GM19025 (cell line): ENCODE measurements at regions not wholly inside any gene's neighbourhood (a gene's known extent, or its start where the extent isn't known, plus 50 kb on each side); places are given as distances from the start of the nearest gene placed in this dataset.
"Not testable (repeated sequence)": the region's sequence is repeated elsewhere in the genome, so short reads cannot be mapped to it uniquely, and the experiment has no call there.

Source experiments
- ATAC-seq: cut with Tn5 transposase; IDR thresholded peaks from one replicate; pipeline ENCODE4 v1.9.1; 2021; ENCODE audit warnings: mild to moderate bottlenecking, low read depth, moderate library complexity; ENCODE audit not compliant: unreplicated experiment

DNA sequence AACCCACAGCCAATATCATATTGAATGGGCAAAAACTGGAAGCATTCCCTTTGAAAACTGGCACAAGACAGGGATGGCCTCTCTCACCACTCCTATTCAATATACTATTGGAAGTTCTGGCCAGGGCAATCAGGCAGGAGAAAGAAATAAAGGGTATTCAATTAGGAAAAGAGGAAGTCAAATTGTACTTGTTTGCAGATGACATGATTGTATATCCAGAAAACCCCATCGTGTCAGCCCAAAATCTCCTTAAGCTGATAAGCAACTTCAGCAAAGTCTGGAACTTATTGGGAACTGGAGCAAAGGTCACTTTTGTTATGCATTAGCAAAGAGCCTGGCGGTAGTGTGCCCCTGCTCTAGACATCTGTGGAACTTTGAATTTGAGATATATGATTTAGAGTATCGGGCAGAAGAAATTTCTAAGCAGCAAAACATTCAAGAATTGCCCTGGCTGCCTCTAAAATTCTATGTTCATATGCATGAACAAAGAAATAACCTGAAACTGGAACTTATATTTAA is 53.4 kb upstream of the PSMA1 start:
- not testable (repeated sequence) for ATAC-seq

DNA sequence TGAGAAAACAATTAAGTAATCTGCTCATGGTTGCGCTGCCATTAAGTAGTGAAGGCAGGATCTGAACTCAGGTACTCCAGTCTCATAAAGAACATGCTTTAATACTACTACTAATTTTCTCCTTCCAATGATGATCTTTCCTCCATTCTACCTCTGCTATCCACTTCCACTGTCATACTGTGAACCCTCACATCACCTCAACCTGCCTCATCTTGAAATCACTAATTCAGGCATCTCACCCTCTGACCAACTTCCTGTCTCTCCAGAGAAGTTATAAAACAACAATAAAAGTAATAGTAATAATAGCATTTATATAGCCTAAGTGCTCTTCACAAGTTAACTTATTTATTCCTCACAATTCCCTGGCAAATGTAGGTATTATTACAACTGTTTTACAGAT is 57.1 kb upstream of the PSMA1 start:
- no peak for ATAC-seq

DNA sequence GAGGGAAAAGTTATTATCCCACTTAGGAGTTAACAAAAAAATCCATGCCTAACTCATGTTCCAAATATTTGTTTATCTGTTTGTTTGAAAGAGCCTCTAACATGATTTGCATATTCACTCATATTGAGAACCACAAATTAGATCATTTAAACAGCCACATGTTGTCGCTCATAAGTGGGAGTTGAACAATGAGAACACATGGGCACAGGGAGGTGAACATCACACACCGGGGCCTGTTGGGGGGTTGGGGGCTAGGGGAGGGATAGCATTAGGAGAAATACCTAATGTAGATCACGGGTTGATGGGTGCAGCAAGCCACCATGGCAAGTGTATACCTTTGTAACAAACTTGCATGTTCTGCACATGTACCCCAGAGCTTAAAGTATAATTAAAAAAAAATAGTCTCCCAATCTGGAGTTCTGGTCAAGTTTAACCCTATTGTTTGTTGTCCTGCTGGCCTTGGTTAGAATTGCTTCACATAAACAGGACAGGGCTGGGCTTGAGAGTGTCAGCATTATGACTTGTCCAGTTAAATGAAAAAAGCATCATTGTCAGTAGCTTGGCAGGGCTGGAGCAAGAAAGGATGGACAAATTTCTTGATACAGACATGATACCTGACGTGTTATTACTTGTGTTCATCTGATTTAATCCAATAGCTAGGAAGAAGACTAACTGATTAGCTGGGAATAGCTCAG is 57.8 kb upstream of the PSMA1 start:
- no peak for ATAC-seq

DNA sequence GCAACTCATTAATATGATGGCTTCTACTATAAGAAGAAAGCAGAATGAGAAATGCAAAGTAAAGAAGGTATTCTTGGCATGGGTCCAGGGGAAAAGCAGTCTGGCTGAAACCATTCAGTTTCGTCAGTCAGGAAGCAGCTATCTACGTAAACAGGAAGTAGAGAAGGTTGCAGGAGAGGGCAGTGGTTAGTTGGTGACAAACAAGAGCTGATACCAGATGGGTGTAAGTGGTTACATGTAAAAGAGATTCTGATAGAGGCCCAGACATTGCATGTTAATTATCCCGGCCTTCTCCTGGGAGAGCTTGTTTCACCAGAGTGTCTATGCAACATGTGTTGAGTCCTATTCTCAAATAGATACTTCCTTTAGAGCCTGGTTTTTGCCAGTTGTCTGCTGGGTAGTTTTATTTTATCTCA is 58.4 kb upstream of the PSMA1 start:
- peak; percentile 98 for ATAC-seq

DNA sequence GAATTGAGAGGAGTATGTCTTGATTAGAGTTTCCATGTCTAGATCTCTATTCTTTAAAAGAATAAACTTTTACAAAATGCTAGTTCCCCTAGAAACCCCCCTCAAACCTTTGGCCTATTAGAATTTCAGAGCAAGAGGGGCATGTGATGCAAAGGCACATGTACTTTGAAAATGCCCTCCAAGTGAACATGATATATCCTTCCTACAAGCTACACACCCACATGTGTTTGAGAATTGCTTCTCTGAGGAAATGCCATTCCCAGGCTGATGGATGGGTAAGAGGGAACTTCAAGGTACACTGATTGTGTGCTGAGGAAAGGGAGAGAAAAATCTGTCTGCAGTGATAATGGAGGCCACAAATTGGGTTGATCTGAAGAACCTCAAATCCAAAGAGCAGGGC is 59.5 kb upstream of the PSMA1 start:
- ATAC-seq, result no peak

DNA sequence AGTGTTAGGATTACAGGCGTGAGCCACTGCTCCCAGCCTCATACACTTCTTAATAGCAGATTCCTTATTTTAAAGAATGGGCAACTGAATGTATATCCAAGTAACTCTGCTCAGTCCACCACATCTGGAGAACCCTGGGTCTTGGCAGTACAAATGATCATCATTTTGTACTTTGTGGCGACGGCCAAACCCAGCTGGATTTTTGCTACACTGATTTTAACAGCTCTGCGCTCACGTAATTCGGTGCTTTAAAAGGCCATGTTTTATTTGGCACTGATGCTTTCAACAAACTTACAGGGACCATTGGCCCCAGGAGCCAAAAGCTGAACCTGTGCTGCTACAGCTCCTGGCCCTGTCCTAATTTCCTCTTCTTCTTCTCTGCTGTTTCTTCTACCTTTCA is 60.8 kb upstream of the PDE3B start:
- no peak for ATAC-seq

DNA sequence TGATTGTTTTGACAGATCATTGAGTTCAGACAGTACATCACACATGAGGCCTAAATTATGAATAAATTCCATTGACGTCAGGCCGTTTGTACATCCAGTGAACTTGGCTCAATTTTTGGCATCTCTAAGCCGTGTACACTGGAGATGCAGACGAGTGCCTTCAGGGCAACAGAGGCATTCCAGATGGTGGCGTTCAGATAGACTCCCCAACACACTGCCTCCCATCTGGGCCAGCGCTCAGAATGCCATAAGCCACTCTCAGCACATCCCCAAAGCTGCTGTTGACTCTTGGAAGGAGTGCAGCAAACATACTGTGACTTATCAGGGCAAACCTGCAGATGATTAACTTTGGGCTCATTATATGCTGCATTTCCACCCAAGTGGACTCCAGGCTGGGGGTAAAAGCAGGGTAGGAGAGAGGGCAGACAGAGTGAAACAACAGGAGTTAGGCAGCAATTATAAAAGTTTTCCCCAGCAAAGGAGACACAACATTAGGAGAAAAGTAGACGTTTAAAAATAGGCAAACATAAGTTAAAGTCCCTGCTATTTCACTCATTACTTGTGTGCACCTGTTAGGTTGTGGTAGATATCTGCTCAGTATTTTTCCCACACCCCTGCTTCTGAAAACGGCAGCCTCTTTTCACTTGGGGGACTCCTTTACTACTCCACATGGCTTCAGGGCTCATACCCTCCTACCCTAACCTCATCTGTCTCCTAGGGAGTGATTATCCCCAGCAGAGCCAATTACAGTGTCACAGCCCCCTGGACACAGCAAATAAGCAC is 60.2 kb upstream of the PDE3B start:
- ATAC-seq, result no peak

DNA sequence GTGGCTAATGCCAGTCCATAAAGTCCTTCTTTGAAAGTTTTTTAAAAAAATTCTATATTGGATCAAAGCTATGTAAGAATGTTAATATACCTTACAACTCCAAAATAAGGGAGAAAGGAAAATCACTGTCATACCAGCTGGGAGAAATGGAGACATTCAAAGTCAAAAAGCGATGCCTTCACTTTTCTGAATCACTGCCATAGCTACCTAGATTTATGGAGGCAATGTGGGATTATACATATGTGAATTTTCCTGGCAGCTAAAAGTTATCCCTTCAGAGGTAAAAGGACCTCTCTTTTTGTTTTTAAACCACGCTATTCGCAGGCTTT is 59.6 kb upstream of the PDE3B start:
- ATAC-seq, result no peak

DNA sequence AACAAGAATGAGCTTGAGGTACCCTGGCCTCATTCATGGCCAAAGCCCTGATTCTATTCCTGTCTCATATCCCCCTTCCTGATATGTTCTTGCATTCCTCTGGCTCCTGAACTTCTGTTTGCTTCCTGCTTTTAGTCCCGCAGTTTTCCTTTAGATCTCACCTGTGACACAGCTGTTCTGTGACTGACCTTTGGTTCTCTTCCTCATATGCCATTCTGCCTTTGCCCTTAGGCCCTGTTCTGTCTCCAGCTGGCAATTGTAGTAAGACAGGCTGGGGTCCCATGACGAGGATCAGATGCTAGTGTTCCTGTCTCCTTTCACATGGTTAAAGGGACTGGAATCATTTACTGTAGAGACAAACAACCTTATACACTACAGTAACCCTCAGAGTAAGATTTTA is 59.0 kb upstream of the PDE3B start:
- no peak for ATAC-seq

DNA sequence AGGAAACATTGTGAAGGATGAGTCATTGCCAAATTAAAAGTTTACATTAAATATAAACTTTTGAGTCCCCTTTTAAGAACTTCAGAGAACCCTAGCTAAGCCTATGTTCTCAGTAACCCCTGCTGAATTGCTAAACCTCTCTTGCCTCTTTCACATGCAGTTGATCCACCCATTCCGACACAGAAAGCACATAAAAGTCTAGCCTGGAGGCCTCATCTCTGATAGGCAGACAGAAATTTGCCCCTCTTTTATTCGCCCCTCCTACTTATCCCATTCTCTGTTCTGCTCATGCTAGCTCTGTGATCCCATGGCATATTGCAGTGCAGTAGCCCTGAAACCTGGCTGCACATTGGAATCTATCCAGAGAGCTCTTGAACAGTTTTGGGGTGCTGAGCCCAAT is 58.2 kb upstream of the PDE3B start:
- no peak for ATAC-seq

DNA sequence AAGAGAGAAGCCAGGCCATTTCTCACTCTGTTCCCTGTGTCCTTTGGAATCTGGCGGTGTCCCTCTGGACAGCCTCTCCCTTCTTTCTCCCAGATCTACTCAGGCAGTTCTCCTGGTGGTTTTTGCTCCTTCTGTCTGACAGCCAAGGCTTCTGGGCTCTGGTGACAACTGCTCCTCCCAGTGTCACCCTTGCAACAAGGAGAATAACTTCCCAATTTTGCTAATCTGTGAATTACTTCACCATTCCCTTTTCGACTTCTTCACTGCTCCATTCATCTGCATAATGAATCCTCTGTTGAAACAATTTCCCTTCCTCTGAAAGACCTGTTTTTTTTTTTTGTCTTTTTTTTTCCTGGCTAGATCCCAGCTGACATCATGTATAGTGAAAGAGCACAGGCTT is 56.3 kb upstream of the PDE3B start:
- ATAC-seq, result no peak

DNA sequence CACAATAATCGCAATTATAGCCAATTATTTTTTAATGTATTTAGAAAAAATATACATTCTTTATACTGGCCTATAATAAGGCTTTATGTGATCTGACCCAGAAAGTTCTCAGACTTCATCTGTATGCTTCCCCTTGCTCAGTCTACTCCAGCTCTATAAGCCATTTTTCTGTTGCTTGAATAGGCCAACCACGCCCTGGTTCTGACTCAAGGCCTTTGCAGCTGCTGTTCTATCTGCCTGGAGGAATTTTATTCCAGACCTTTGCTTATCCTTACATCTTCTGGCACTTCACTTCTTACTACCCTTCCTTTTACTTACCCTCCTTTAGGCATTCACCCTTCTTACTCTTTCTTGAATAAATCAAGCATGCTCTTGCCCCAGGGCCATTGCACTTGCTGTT is 54.9 kb upstream of the PDE3B start:
- ATAC-seq, result no peak

DNA sequence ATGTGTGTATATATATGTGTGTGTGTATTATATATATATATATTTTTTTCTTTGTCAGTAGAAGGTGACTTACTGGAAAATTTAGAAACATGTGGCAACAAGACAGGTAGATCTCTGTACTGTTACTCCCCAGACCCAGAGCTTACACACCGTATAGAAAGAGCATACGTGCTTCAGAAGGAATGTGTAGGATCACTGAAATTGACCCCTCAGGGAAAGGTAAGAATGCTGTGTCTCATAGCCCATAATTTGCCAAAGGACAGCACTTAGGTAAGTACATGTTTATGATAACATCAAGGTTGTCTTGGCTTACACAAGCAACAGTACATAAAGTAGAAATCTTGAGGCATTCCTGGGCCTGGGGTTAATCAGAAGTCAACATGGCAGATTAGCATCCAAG is 54.2 kb upstream of the PDE3B start:
- no peak for ATAC-seq

DNA sequence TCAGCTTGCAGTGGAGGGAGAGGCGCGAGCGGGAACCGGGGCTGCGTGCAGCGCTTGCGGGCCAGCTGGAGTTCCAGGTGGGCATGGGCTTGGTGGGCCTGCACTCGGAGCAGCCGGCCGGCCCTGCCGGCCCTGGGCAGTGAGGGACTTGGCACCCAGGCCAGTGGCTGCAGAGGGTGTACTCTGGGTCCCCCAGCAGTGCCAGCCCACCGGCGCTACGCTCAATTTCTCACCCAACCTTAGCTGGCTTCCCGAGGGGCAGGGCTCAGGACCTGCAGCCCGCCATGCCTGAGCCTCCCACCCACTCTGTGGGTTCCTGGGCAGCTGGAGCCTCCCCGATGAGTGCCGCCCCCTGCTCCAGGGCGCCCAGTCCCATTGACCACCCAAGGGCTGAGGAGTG is 52.6 kb upstream of the PDE3B start:
- not testable (repeated sequence) for ATAC-seq

DNA sequence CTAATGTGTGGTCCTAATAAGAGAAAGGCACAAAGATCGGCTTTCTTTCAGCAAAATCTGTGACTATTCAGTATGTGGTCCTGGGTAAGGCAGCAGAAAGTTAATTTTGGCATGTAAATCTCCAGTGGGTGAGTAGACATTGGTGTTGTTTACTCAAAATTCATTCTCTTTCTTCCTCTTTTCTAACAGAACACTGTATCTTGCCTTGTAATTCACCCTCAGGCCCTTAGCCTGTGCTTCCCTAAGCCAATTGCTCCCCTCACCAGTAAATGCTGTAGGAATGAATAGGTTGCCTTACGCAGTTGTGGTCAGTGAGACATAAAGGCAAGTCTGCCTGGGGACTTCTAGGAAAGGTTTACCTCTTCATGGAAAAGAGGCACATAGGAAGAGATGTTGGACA is 49.9 kb upstream of the PDE3B start:
- no peak for ATAC-seq
